ENCODE measurements at regions not wholly inside any gene's neighbourhood (a gene's known extent, or its start where the extent isn't known, plus 50 kb on each side); places are given as distances from the start of the nearest gene placed in this dataset.

GRCh38 chr2:234816491-234816890, 135.3 kb upstream of the SH3BP4 start:
- no peak for TF ChIP-seq ZNF777 (tag by site-specific recombination; IDR thresholded peaks at IDR 0.05; ENCODE audit: borderline replicate concordance)
- no peak for TF ChIP-seq ZBTB10 (tag by site-specific recombination; IDR thresholded peaks at IDR 0.05)

Data from HEK293 (cell line).